ENCODE measurements at regions not wholly inside any gene's neighbourhood (a gene's known extent, or its start where the extent isn't known, plus 50 kb on each side); places are given as distances from the start of the nearest gene placed in this dataset.

DNA sequence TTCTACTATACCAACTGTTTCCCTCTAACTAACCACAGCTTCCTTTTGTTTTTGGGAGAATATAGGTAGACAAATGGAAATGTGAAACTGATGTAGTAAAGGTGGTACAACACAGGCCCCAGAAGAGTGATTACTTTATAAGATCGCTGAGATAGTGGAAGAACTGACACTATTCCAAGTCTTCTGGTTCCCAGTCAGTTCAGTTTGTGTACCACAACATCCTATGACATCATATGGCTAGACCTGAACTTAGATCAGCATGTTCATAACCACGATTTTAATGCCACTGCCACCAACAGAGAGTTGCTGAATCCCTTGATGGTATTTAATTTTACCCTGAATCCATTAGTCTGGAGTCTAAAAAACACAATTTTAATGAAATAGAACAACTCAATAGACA is 328.9 kb downstream of the GPD2 start:
- TF ChIP-seq, protein P1, sequence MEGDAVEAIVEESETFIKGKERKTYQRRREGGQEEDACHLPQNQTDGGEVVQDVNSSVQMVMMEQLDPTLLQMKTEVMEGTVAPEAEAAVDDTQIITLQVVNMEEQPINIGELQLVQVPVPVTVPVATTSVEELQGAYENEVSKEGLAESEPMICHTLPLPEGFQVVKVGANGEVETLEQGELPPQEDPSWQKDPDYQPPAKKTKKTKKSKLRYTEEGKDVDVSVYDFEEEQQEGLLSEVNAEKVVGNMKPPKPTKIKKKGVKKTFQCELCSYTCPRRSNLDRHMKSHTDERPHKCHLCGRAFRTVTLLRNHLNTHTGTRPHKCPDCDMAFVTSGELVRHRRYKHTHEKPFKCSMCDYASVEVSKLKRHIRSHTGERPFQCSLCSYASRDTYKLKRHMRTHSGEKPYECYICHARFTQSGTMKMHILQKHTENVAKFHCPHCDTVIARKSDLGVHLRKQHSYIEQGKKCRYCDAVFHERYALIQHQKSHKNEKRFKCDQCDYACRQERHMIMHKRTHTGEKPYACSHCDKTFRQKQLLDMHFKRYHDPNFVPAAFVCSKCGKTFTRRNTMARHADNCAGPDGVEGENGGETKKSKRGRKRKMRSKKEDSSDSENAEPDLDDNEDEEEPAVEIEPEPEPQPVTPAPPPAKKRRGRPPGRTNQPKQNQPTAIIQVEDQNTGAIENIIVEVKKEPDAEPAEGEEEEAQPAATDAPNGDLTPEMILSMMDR (IDR thresholded peaks at IDR 0.05 in 2 of 3, conservative IDR thresholded peaks at IDR 0.05 in 1 of 3; ENCODE audit: control insufficient read depth in 2 of 3, extremely low read depth in 1 of 3, insufficient read depth in 1 of 3, low read depth in 3 of 3, low read length in 3 of 3) = no peak
- no peak for TF ChIP-seq HCFC1 (IDR thresholded peaks at IDR 0.05; ENCODE audit: low read length)
- no peak for TF ChIP-seq HDAC6 (IDR thresholded peaks at IDR 0.05; ENCODE audit: unreplicated experiment)
- TF ChIP-seq ZBED1 (IDR thresholded peaks at IDR 0.05; ENCODE audit: borderline replicate concordance) = no peak
- no peak for TF ChIP-seq MYC (IDR thresholded peaks at IDR 0.05; ENCODE audit: insufficient read depth, insufficient read length, insufficient replicate concordance, low read length, severe bottlenecking)
- TF ChIP-seq, protein P2, sequence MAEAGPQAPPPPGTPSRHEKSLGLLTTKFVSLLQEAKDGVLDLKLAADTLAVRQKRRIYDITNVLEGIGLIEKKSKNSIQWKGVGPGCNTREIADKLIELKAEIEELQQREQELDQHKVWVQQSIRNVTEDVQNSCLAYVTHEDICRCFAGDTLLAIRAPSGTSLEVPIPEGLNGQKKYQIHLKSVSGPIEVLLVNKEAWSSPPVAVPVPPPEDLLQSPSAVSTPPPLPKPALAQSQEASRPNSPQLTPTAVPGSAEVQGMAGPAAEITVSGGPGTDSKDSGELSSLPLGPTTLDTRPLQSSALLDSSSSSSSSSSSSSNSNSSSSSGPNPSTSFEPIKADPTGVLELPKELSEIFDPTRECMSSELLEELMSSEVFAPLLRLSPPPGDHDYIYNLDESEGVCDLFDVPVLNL (IDR thresholded peaks at IDR 0.05; ENCODE audit: low read depth, low read length) = no peak
- TF ChIP-seq, protein P3, sequence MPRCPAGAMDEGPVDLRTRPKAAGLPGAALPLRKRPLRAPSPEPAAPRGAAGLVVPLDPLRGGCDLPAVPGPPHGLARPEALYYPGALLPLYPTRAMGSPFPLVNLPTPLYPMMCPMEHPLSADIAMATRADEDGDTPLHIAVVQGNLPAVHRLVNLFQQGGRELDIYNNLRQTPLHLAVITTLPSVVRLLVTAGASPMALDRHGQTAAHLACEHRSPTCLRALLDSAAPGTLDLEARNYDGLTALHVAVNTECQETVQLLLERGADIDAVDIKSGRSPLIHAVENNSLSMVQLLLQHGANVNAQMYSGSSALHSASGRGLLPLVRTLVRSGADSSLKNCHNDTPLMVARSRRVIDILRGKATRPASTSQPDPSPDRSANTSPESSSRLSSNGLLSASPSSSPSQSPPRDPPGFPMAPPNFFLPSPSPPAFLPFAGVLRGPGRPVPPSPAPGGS (IDR thresholded peaks at IDR 0.05; ENCODE audit: borderline replicate concordance, insufficient read depth, low read depth, low read length, poor library complexity, severe bottlenecking) = no peak
